ENCODE measurements at regions not wholly inside any gene's neighbourhood (a gene's known extent, or its start where the extent isn't known, plus 50 kb on each side); places are given as distances from the start of the nearest gene placed in this dataset.

GRCh38 chr4:14701389-14701788, 300.9 kb upstream of the CPEB2 start:
- Histone ChIP-seq H3K23me2 (ENCODE audit: insufficient read length, low read depth, low read length, poor library complexity, severe bottlenecking) (no peaks in the 10 kb centered on the region), H3T11ph (ENCODE audit: low read length) (no peak overlapping the region), H2AK5ac (ENCODE audit: insufficient read length, low read length) (no peak overlapping the region), H4K20me1 (ENCODE audit: control insufficient read depth, insufficient read depth, insufficient read length) (no peaks in the 10 kb centered on the region), H3K9ac (ENCODE audit: extremely low read depth, insufficient read length, low read length) (no peak overlapping the region), H3K4ac (ENCODE audit: low read depth, low read length) (no peak overlapping the region), H4K8ac (replicated peaks; ENCODE audit: insufficient read length, low read depth, low read length) (no peak overlapping the region), H2BK12ac (ENCODE audit: insufficient read length, low read depth, low read length) (no peak overlapping the region), H3K56ac (ENCODE audit: insufficient read length, low read depth, low read length) (no peak overlapping the region), H3K9me3 (ENCODE audit: control insufficient read depth, low read depth, low read length) (no peaks in the 10 kb centered on the region), H3K27ac (ENCODE audit: insufficient read length, low read depth, low read length) (no peak overlapping the region), H3K23ac (ENCODE audit: insufficient read length, low read depth, low read length) (no peak overlapping the region), H3K79me2 (ENCODE audit: insufficient read depth, low read length) (no peaks in the 10 kb centered on the region), H2AFZ (ENCODE audit: low read length) (no peak overlapping the region), H3K27me3 (ENCODE audit: insufficient read depth, low read length) (no peaks in the 10 kb centered on the region), H2BK5ac (ENCODE audit: insufficient read length, low read length) (no peak overlapping the region), H2BK20ac (ENCODE audit: low read depth, low read length, poor library complexity, severe bottlenecking) (no peak overlapping the region), H4K91ac (ENCODE audit: insufficient read length, low read depth, low read length) (no peak overlapping the region), H2BK15ac (ENCODE audit: low read depth, low read length) (no peak overlapping the region), H3K18ac (ENCODE audit: insufficient read length, low read depth, low read length) (no peak overlapping the region), H3K14ac (ENCODE audit: insufficient read depth, low read length) (no peak overlapping the region), H4K5ac (ENCODE audit: insufficient read length, low read depth, low read length) (no peak overlapping the region), H3K4me1 (ENCODE audit: insufficient read depth, low read length) (no peaks in the 10 kb centered on the region), H3K79me1 (ENCODE audit: insufficient read depth, low read depth, low read length, poor library complexity, severe bottlenecking) (no peaks in the 10 kb centered on the region), H2BK120ac (ENCODE audit: low read depth, low read length, poor library complexity, severe bottlenecking) (no peak overlapping the region), H3K4me2 (ENCODE audit: insufficient read depth, insufficient read length, low read length) (no peak overlapping the region)
- no peak for DNase-seq
- no peaks in the 10 kb centered on the region for H3K9me3 Mint-ChIP-seq
- H3K4me3 Mint-ChIP-seq = no peak overlapping the region
- no peaks in the 10 kb centered on the region for H3K36me3 Mint-ChIP-seq (ENCODE audit: insufficient read depth in 1 of 3, low read depth in 3 of 3)
- H3K4me1 Mint-ChIP-seq = no peaks in the 10 kb centered on the region
- no CpG with 5 or more reads among the region's 2 CpGs for WGBS (ENCODE audit: extremely low coverage, insufficient read length, low lambda C conversion rate)
- TF ChIP-seq CTCF (conservative IDR thresholded peaks at IDR 0.05) = no peak
- H3K27ac Mint-ChIP-seq = no peak overlapping the region
- H3K27me3 Mint-ChIP-seq (ENCODE audit: low read depth) = no peaks in the 10 kb centered on the region

All from H9 (cell line).